ENCODE measurements at regions not wholly inside any gene's neighbourhood (a gene's known extent, or its start where the extent isn't known, plus 50 kb on each side); places are given as distances from the start of the nearest gene placed in this dataset.

DNA sequence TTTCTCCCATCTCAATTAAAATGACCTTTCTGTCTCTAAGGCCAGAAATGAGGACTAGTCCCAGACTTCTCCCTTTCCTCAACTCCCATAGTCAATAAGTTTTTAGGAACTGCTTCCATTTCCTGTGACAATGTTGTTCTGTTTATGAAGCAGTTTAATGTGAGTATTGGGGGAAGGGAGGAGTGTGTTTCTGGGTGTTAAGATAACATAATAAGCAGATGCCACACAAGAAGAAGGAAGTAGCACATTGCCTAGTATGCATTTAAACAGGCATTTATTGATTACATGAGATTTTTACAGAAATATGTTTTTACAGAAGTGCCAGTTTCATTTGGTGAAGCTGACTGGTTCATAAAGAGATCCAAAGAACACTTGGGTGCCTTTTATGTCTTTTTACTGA, 65.6 kb upstream of the TNR start:
- ChIA-PET CTCF (no interaction called here), POLR2A (no interaction called here)
- DNase-seq (ENCODE audit: low read depth, low spot score) = no peak
- Histone ChIP-seq H3K27me3 (ENCODE audit: control insufficient read depth, insufficient read depth, low read length) (no peaks in the 10 kb centered on the region), H3K9me3 (ENCODE audit: control insufficient read depth, insufficient read depth, low read length) (no peaks in the 10 kb centered on the region), H3K27ac (ENCODE audit: low read depth, low read length) (no peak overlapping the region), H3K4me3 (ENCODE audit: low read depth, low read length) (no peak overlapping the region)
- TF ChIP-seq, protein P1, sequence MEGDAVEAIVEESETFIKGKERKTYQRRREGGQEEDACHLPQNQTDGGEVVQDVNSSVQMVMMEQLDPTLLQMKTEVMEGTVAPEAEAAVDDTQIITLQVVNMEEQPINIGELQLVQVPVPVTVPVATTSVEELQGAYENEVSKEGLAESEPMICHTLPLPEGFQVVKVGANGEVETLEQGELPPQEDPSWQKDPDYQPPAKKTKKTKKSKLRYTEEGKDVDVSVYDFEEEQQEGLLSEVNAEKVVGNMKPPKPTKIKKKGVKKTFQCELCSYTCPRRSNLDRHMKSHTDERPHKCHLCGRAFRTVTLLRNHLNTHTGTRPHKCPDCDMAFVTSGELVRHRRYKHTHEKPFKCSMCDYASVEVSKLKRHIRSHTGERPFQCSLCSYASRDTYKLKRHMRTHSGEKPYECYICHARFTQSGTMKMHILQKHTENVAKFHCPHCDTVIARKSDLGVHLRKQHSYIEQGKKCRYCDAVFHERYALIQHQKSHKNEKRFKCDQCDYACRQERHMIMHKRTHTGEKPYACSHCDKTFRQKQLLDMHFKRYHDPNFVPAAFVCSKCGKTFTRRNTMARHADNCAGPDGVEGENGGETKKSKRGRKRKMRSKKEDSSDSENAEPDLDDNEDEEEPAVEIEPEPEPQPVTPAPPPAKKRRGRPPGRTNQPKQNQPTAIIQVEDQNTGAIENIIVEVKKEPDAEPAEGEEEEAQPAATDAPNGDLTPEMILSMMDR (IDR thresholded peaks at IDR 0.05; ENCODE audit: low read depth, low read length) = no peak

DNA sequence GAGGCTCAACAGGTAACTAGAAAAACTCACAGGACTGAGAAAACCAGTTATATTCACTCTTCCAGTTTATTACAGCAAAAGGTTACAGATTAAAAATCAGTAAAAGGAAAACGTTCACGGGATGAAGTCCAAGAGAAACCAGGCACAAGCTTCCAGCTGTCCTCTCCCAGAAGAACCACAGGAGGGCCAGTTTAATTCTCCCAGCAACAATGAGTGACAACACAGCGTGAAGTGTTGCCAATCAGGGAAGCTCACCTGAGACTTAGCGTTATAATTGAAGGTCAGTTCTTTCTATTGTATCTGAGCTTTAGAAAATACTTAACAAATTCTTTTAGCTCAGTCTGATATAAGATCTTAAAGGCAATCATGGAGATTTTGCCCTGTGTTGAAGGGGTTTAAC, 65.2 kb upstream of the TNR start:
- Histone ChIP-seq H3K9me3 (ENCODE audit: control insufficient read depth, insufficient read depth, low read length) (no peaks in the 10 kb centered on the region), H3K27me3 (ENCODE audit: control insufficient read depth, insufficient read depth, low read length) (no peaks in the 10 kb centered on the region), H3K27ac (ENCODE audit: low read depth, low read length) (no peak overlapping the region), H3K4me3 (ENCODE audit: low read depth, low read length) (no peak overlapping the region)
- TF ChIP-seq, protein P1 (IDR thresholded peaks at IDR 0.05; ENCODE audit: low read depth, low read length) = no peak
- ChIA-PET CTCF (no interaction called here), POLR2A (no interaction called here)
- DNase-seq (ENCODE audit: low read depth, low spot score) = no peak

DNA sequence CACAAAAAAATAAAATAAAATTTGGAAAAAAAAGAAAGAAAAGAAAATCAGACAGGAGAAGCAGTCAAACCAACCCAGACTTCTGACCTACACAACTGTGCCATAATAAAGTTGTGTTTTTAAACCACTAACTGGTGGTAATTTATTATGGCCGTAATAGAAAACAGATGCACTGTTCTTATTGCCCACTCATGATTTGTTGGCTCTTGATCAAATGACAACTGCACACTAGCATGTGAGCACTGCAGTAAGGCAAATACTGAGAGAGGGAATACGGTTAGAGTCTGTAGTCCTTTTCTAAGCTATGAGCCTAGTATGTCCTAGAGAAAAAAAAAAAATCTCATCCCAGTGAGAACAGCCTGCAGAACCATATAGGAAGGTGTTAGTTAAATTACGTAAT, 61.2 kb upstream of the TNR start:
- ChIA-PET CTCF (no interaction called here), POLR2A (no interaction called here)
- TF ChIP-seq, protein P1 (IDR thresholded peaks at IDR 0.05; ENCODE audit: low read depth, low read length) = no peak
- Histone ChIP-seq H3K9me3 (ENCODE audit: control insufficient read depth, insufficient read depth, low read length) (no peaks in the 10 kb centered on the region), H3K27me3 (ENCODE audit: control insufficient read depth, insufficient read depth, low read length) (no peaks in the 10 kb centered on the region), H3K4me3 (ENCODE audit: low read depth, low read length) (no peak overlapping the region), H3K27ac (ENCODE audit: low read depth, low read length) (no peak overlapping the region)
- DNase-seq (ENCODE audit: low read depth, low spot score) = no peak

DNA sequence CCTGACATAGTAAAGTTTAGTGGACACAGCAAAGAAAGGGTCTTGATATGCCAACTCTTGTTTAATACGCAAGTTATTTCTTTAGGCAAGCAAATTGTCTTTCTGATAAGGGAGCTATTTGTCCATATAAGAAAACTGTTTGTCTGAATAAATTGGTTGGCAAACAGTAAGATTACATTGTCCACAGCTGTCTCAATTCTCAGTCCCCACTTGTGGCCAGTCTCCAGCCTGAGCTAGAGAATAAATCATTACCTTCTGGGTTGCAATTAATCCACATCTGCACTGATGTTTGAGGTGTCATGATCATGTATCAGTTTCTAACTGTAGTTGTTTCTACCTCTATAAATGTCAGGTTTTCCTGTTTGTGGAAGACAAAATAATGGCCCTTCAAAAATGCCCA, 60.0 kb upstream of the TNR start:
- no peak overlapping the region for H3K27ac ChIP-seq (ENCODE audit: low read depth, low read length)
- ChIA-PET CTCF (no interaction called here), POLR2A (no interaction called here)
- H3K4me3 ChIP-seq (ENCODE audit: low read depth, low read length) = no peak overlapping the region
- DNase-seq (ENCODE audit: low read depth, low spot score) = no peak
- TF ChIP-seq, protein P1 (IDR thresholded peaks at IDR 0.05; ENCODE audit: low read depth, low read length) = no peak
- H3K9me3 ChIP-seq (ENCODE audit: control insufficient read depth, insufficient read depth, low read length) = no peaks in the 10 kb centered on the region
- no peaks in the 10 kb centered on the region for H3K27me3 ChIP-seq (ENCODE audit: control insufficient read depth, insufficient read depth, low read length)

DNA sequence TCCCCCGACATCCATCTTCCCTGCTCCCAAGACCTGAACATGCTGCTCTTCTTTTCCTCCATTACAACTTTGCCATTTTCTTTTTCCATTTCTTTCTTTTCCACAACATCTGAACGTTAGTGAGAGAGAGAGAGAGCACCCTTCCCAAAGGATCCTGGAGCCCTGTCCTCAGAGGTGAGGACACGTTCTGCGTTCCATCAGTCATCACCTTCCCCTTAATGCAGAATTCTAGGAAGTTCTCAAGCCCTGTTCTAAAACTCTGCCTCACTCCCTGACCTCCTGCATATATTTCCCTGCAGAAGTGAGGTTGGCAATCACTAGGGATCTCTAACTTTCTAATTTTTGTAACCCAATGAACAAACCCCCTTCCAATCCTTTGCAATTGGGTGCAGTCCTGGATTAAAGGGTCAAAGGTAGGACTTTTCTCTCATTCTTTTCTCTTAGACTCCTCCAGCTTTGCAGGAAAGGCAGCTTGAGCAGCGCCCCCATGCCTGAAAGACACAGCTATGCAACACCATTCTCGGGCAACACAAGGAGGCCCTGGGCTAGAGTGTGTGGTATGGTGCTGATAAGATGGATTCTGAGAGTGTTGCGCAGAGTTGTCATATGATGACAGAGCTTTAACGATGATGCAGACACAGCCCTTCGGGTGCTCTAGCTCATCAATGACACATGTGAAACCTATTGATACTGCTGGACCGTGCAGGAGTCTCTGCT, 59.2 kb upstream of the TNR start:
- Histone ChIP-seq H3K9me3 (ENCODE audit: control insufficient read depth, insufficient read depth, low read length) (no peaks in the 10 kb centered on the region), H3K4me3 (ENCODE audit: low read depth, low read length) (no peak overlapping the region), H3K27me3 (ENCODE audit: control insufficient read depth, insufficient read depth, low read length) (no peaks in the 10 kb centered on the region), H3K27ac (ENCODE audit: low read depth, low read length) (no peak overlapping the region)
- DNase-seq (ENCODE audit: low read depth, low spot score) = no peak
- TF ChIP-seq, protein P1 (IDR thresholded peaks at IDR 0.05; ENCODE audit: low read depth, low read length) = no peak
- ChIA-PET CTCF (no interaction called here), POLR2A (no interaction called here)

All from AG04450 (cell line).